ENCODE measurements at regions not wholly inside any gene's neighbourhood (a gene's known extent, or its start where the extent isn't known, plus 50 kb on each side); places are given as distances from the start of the nearest gene placed in this dataset.

DNA sequence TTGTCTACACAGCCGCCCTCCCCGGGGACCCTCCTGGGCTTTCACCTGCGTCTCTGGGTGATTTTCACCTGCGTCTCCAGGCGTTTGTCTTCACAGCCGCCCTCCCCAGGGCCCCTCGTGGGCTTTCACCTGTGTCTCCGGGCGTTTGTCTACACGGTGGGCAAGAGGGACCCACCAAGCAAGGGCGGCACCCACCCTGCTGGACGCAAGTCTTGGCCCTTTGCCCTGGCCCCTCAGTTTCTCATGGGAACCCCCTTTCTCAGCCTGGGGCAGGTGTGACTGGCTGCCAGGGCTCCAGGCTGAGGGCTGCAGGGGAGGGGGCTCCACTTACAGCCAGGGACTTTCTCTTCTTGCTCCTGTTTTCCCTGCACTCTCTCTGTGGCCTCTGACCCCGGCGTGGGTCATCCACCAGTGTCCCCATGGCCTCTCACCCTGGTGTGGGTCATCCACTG lies 68.6 kb upstream of the GALNT9 start:
- Histone ChIP-seq H3K36me3 (ENCODE audit: control insufficient read depth, insufficient read depth, low read length) (no peaks in the 10 kb centered on the region), H2AK5ac (ENCODE audit: low read depth, low read length) (no peak overlapping the region), H3K79me1 (ENCODE audit: low read depth in 1 of 2, low read length in 2 of 2) (no peaks in the 10 kb centered on the region), H3K9me3 (ENCODE audit: control insufficient read depth, insufficient read depth, low read length) (peaks cover 5% of the 10 kb centered on the region; the same call in 1 of the 2 replicates), H3K4me2 (ENCODE audit: low read depth, low read length) (no peak overlapping the region), H3K27me3 (ENCODE audit: control insufficient read depth, insufficient read depth, low read length) (peaks cover 14% of the 10 kb centered on the region; the same call in 1 of the 2 replicates), H3K23ac (ENCODE audit: low read depth, low read length) (no peak overlapping the region), H4K8ac (ENCODE audit: low read depth in 2 of 2, low read length in 2 of 2) (no peak overlapping the region), H2BK20ac (ENCODE audit: low read depth, low read length) (no peak overlapping the region), H3K4me1 (ENCODE audit: control insufficient read depth, insufficient read depth, low read length) (no peaks in the 10 kb centered on the region), H3K14ac (replicated peaks; ENCODE audit: low read depth, low read length) (no peak overlapping the region), H4K5ac (ENCODE audit: low read depth, low read length) (no peak overlapping the region), H2AFZ (replicated peaks; ENCODE audit: low read length, poor library complexity) (no peak overlapping the region), H3K4ac (ENCODE audit: low read depth, low read length) (no peak overlapping the region), H3K9me1 (ENCODE audit: insufficient read depth, low read length) (no peaks in the 10 kb centered on the region), H3K4me3 (ENCODE audit: insufficient read depth, low read depth, low read length) (no peak overlapping the region), H2BK5ac (ENCODE audit: low read depth, low read length, poor library complexity, severe bottlenecking) (no peak overlapping the region), H2BK15ac (ENCODE audit: low read depth, low read length) (no peak overlapping the region), H4K91ac (ENCODE audit: insufficient read depth, low read depth, low read length) (no peak overlapping the region), H3K27ac (ENCODE audit: insufficient read depth, low read length) (no peak overlapping the region), H2AK9ac (replicated peaks; ENCODE audit: low read depth, low read length, poor library complexity) (no peak overlapping the region), H3K9ac (ENCODE audit: low read depth, low read length) (no peak overlapping the region), H2BK120ac (ENCODE audit: low read depth, low read length) (no peak overlapping the region), H4K20me1 (ENCODE audit: insufficient read depth, low read length) (no peaks in the 10 kb centered on the region), H3K18ac (ENCODE audit: low read depth, low read length) (no peak overlapping the region), H3K56ac (ENCODE audit: extremely low read depth, insufficient read depth, low read length) (no peak overlapping the region)
- WGBS, 2 experiments (ENCODE audit: extremely low coverage in 2 of 2, insufficient read length in 1 of 2): 64% methylated on average over 14 of the region's 14 CpGs; no CpG with 5 or more reads in 1 of the 2 experiments
- ChIA-PET CTCF (no interaction called here), POLR2A (ENCODE audit: unreplicated experiment) (no interaction called here)
- DNase-seq (no peak), ATAC-seq (ENCODE audit: low read depth) (no peak)
- in situ Hi-C loops (cut with MboI; ENCODE audit: low sequenced_read_pairs) (no loop called here), intact Hi-C loops (cut with micrococcal nuclease) (no loop called here), dilution Hi-C loops (cut with HindIII; ENCODE audit: low sequenced_read_pairs, unreplicated experiment) (no loop called here)
- TF ChIP-seq CEBPB (IDR thresholded peaks at IDR 0.05; ENCODE audit: low read depth, low read length) (no peak), FOS (IDR thresholded peaks at IDR 0.05; ENCODE audit: low read depth, low read length) (no peak), CHD1 (IDR thresholded peaks at IDR 0.05; ENCODE audit: low read depth, low read length) (no peak), POLR2A (IDR thresholded peaks at IDR 0.05; ENCODE audit: low read depth, low read length) (no peak), MAZ (IDR thresholded peaks at IDR 0.05; ENCODE audit: borderline replicate concordance, low read depth, low read length) (no peak)
- TF ChIP-seq, protein P1, sequence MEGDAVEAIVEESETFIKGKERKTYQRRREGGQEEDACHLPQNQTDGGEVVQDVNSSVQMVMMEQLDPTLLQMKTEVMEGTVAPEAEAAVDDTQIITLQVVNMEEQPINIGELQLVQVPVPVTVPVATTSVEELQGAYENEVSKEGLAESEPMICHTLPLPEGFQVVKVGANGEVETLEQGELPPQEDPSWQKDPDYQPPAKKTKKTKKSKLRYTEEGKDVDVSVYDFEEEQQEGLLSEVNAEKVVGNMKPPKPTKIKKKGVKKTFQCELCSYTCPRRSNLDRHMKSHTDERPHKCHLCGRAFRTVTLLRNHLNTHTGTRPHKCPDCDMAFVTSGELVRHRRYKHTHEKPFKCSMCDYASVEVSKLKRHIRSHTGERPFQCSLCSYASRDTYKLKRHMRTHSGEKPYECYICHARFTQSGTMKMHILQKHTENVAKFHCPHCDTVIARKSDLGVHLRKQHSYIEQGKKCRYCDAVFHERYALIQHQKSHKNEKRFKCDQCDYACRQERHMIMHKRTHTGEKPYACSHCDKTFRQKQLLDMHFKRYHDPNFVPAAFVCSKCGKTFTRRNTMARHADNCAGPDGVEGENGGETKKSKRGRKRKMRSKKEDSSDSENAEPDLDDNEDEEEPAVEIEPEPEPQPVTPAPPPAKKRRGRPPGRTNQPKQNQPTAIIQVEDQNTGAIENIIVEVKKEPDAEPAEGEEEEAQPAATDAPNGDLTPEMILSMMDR (conservative IDR thresholded peaks at IDR 0.05; ENCODE audit: low read depth, low read length): no peak
- BruUV-seq (replicated peaks): no TSS peak

Measured in IMR-90 (cell line).